Heart left ventricle (tissue), 16 donors: ENCODE measurements at regions not wholly inside any gene's neighbourhood (a gene's known extent, or its start where the extent isn't known, plus 50 kb on each side); places are given as distances from the start of the nearest gene placed in this dataset.

Source experiments
- ATAC-seq, 4 donors: fragments of 200-7000 bp; cut with Tn5 transposase; one replicate each; pipeline ENCODE4 v1.9.1; 2020 to 2022; ENCODE audit warnings: moderate library complexity in 4 of 4, mild to moderate bottlenecking in 3 of 4, moderate number of reproducible peaks in 1 of 4
- DNase-seq, 5 donors: peaks; one replicate each; pipeline ENCODE4 v3.0.0-alpha.2; 2020
- H3K27ac ChIP-seq, 12 donors: fragments of 200-600 bp; sonication (generic) in 4 of 12; one replicate each; pipeline versions ENCODE4 v1.5.0 to v1.8.0; 2016 to 2022; ENCODE audit warnings: mild to moderate bottlenecking in 2 of 12
- H3K27me3 ChIP-seq, 9 donors: fragments of 200-600 bp; sonication (generic) in 2 of 9; one replicate each; pipeline versions ENCODE4 v1.5.1 to v1.8.0; 2016 to 2022; ENCODE audit warnings: mild to moderate bottlenecking in 3 of 9
- H3K36me3 ChIP-seq, 9 donors: fragments of 200-600 bp; sonication (generic) in 2 of 9; one replicate each; pipeline versions ENCODE4 v1.5.0 to v1.8.0; 2018 to 2022; ENCODE audit warnings: mild to moderate bottlenecking in 2 of 9
- H3K4me1 ChIP-seq, 12 donors: fragments of 200-600 bp; sonication (generic) in 4 of 12; one replicate each; pipeline versions ENCODE4 v1.5.0 to v1.8.0; 2016 to 2022; ENCODE audit warnings: mild to moderate bottlenecking in 3 of 12
- H3K4me3 ChIP-seq, 12 donors: fragments of 200-600 bp; sonication (generic) in 4 of 12; one replicate each; pipeline versions ENCODE4 v1.5.0 to v1.8.0; 2017 to 2022; ENCODE audit warnings: mild to moderate bottlenecking in 9 of 12, moderate library complexity in 4 of 12
- H3K9me3 ChIP-seq, 12 donors: fragments of 200-600 bp; sonication (generic) in 4 of 12; one replicate each; pipeline versions ENCODE4 v1.5.0 to v1.8.0; 2016 to 2022; ENCODE audit warnings: mild to moderate bottlenecking in 1 of 12
- POLR2A ChIP-seq, 2 donors: fragments of 450-650 bp; IDR thresholded peaks; one replicate each; pipeline ENCODE4 v1.6.1; 2017; ENCODE audit warnings: antibody characterized with exemption in 2 of 2, mild to moderate bottlenecking in 2 of 2, moderate library complexity in 2 of 2
- WGBS, 4 donors: extraction: QIAGEN DNeasy Blood & Tissue Kit in 2 of 4; methylation state at CpG; one replicate each; pipeline versions ENCODE4 v1.1.5 to v1.1.7; 2013 to 2018; 5-methylcytosine and 5-hydroxymethylcytosine counted together
- intact Hi-C, 10 donors: fragments of 100-400 bp; cut with DNase I; formaldehyde crosslinking; loops; one replicate each; pipeline versions ENCODE4 v1.11.1 to v1.14.2; 2022
- TF ChIP-seq, protein P1 (sequence below), 12 donors: fragments of 200-600 bp; sonication (generic) in 4 of 12; IDR thresholded peaks; one replicate each; pipeline versions ENCODE4 v1.5.0 to v1.8.0; 2018 to 2022; ENCODE audit warnings: antibody characterized with exemption in 12 of 12, mild to moderate bottlenecking in 5 of 12
- donor health status: ischemic (EF 13 %, LVEDD 7.1; RV severe dilation, severe dysfunction).
- donor health status: healthy with polysubstance abuse.
- donor health status: DM: no; HTN: yes; CAD: no.
- donor health status: DM: no; HTN: no; CAD: no.
- donor health status: ischemic (EF 25% LVEDD 6.9; RV normal size, moderate dysfunction).
- donor health status: ischemic (EF 25% LVEDD 5.7; RV mildly dilated, moderate dysfunction).
- donor health status: healthy.
- donor health status: DM: yes; HTN: yes; CAD: no.
- donor health status: ischemic (EF 35%, LVEDD 5.7; RV mildly dilated, moderate dysfunction).
- donor health status: nonischemic (EF 11% LVEDD 7.7; RV severe dilation, severe dysfunction).
- donor health status: DM: yes; HTN: yes; CAD: no.
- donor health status: PGD.
- donor health status: ischemic (EF 29% LVEDD 5.4; RV normal size, mild dysfunction).
- donor health status: nonischemic (EF 23%, LVEDD 6.1; RV moderate dilation, normal function).

DNA sequence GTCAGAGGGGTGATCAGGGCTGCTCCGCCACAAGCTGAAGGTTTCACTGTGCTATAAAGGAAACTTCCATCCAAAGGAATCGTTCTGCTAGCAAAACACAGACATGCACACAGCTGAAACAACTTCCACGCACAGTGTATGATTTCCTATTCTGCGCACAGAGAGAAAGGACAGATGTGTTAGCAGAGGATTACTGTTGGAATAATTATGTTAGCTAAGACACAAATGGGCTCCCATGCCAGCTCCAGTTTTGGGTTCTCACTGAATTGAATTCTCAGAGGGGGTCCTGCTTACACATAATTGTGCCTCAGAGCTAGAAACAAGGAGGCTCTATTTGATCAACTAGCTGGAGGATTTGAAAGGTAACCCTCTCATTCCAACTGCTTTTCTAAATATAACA is 352.4 kb downstream of the IRX2 start:
- intact Hi-C loops, result no loop called here
- H3K36me3 ChIP-seq, result no peaks in the 10 kb centered on the region
- H3K9me3 ChIP-seq, result no peaks in the 10 kb centered on the region
- H3K27me3 ChIP-seq, result no peaks in the 10 kb centered on the region
- H3K4me1 ChIP-seq, result no peaks in the 10 kb centered on the region
- no peak overlapping the region for H3K4me3 ChIP-seq
- H3K27ac ChIP-seq, result no peak overlapping the region
- TF ChIP-seq POLR2A (IDR thresholded peaks at IDR 0.05), result no peak
- TF ChIP-seq, protein P1, sequence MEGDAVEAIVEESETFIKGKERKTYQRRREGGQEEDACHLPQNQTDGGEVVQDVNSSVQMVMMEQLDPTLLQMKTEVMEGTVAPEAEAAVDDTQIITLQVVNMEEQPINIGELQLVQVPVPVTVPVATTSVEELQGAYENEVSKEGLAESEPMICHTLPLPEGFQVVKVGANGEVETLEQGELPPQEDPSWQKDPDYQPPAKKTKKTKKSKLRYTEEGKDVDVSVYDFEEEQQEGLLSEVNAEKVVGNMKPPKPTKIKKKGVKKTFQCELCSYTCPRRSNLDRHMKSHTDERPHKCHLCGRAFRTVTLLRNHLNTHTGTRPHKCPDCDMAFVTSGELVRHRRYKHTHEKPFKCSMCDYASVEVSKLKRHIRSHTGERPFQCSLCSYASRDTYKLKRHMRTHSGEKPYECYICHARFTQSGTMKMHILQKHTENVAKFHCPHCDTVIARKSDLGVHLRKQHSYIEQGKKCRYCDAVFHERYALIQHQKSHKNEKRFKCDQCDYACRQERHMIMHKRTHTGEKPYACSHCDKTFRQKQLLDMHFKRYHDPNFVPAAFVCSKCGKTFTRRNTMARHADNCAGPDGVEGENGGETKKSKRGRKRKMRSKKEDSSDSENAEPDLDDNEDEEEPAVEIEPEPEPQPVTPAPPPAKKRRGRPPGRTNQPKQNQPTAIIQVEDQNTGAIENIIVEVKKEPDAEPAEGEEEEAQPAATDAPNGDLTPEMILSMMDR (IDR thresholded peaks at IDR 0.05), result no peak
- 57 to 86% (median 72%) methylated on average over 4 of the region's 4 CpGs for WGBS, 4 donors
- DNase-seq (no peak), ATAC-seq (no peak)

DNA sequence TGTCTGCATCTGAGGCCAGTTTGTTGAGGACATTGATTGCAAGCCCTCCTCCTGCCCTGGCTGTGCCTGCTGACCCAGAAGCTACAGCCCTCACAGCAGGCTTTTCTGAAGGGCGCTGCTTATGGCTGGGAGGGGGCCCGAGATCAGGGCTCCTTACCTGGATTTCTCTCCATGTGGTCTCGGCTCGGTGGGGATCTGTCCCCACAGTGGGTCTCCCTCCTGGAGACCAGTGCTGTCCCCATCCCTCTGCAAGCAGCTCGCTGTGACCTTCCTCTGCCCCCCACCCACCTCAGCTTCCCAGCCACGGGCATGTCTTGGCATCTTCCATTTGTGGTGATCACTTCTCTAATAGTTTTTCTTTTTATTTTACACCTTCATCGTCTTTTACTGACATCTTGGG is 357.9 kb downstream of the IRX2 start:
- no peak overlapping the region for H3K27ac ChIP-seq
- intact Hi-C loops, result no loop called here
- DNase-seq, result no peak
- ATAC-seq, result no peak
- H3K4me3 ChIP-seq, result no peak overlapping the region
- peaks cover 0 to 6% (median 0%) of the 10 kb centered on the region in 9 donors for H3K27me3 ChIP-seq
- no peaks in the 10 kb centered on the region for H3K4me1 ChIP-seq
- no peaks in the 10 kb centered on the region for H3K36me3 ChIP-seq
- TF ChIP-seq POLR2A (IDR thresholded peaks at IDR 0.05), result no peak
- TF ChIP-seq, protein P1 (IDR thresholded peaks at IDR 0.05), result no peak
- 74 to 78% (median 77%) methylated on average over 7 of the region's 7 CpGs for WGBS, 4 donors
- H3K9me3 ChIP-seq, result no peaks in the 10 kb centered on the region

DNA sequence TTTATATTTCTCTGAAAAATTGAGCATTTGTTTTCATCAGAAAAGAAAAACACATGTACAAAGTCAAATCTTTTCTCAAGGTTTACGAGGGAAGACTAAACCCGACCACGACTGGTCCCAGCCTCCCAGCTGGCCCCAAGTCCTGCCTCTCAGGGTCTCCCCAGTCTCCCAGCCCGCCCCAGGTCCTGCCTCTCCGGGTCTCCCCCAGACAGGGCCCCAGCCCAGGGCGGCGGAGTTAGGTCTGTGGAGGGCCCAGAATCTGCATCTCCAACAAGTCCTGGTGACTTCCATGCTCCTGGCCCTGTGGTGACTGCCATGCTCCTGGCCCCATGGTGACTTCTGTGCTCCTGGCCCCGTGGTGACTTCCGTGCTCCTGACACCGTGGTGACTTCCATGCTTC is 359.9 kb downstream of the IRX2 start:
- TF ChIP-seq, protein P1 (IDR thresholded peaks at IDR 0.05), result no peak
- no peak for TF ChIP-seq POLR2A (IDR thresholded peaks at IDR 0.05)
- Histone ChIP-seq H3K27me3 (peaks cover 0 to 20% (median 0%) of the 10 kb centered on the region in 9 donors), H3K9me3 (no peaks in the 10 kb centered on the region), H3K4me3 (no peak overlapping the region), H3K36me3 (no peaks in the 10 kb centered on the region), H3K27ac (no peak overlapping the region), H3K4me1 (no peaks in the 10 kb centered on the region)
- DNase-seq, result no peak
- intact Hi-C loops, result no loop called here
- ATAC-seq, result peak in 1 of 4 donors; percentile 9
- 72 to 81% (median 79%) methylated on average over 10 of the region's 10 CpGs for WGBS, 4 donors

DNA sequence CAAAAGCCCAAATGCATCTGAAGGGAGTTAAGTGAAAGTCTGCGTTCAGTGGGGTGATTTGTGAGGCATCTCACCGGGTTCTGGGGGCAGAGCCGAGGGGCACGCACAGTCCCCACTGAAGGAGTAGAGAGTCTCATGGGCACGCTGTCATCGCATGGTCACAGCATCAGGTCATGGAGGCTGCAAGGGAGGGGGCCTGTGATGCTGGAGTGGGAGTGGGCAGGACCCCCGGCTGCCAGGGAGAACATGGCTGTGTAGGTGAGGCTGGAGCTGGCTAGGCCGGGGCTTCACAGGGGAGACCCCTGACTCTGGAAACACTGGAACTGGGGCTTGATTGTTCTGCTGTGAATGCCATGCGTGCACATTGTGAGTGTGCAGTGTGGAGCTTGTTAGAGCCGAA is 360.5 kb downstream of the IRX2 start:
- Histone ChIP-seq H3K27me3 (peaks cover 0 to 22% (median 0%) of the 10 kb centered on the region in 9 donors), H3K36me3 (no peaks in the 10 kb centered on the region), H3K9me3 (no peaks in the 10 kb centered on the region), H3K4me1 (no peaks in the 10 kb centered on the region), H3K4me3 (no peak overlapping the region), H3K27ac (no peak overlapping the region)
- TF ChIP-seq, protein P1 (IDR thresholded peaks at IDR 0.05), result no peak
- no peak for TF ChIP-seq POLR2A (IDR thresholded peaks at IDR 0.05)
- ATAC-seq, result no peak
- no peak for DNase-seq
- intact Hi-C loops, result no loop called here
- WGBS, 4 donors, result 82 to 91% (median 86%) methylated on average over 9 to 10 of the region's 10 CpGs
